Right renal cortex interstitium (tissue), 3 donors: ENCODE measurements at regions not wholly inside any gene's neighbourhood (a gene's known extent, or its start where the extent isn't known, plus 50 kb on each side); places are given as distances from the start of the nearest gene placed in this dataset.
"Not testable (repeated sequence)": the region's sequence is repeated elsewhere in the genome, so short reads cannot be mapped to it uniquely, and the experiment has no call there.

Experiments
- DNase-seq, 3 donors: peaks; one replicate each; pipeline ENCODE4 v3.0.0-alpha.2; 2013; ENCODE audit warnings: low read depth in 3 of 3, low spot score in 2 of 3

- DNase-seq = no peak
Measured at GRCh38 chr4:126386512-126386911, 1071.8 kb downstream of the FAT4 start.

- DNase-seq = no peak
Measured at GRCh38 chr4:126395664-126396063, 1080.9 kb downstream of the FAT4 start.

GRCh38 chr4:126396121-126396520 lies 1081.4 kb downstream of the FAT4 start:
- no peak for DNase-seq

GRCh38 chr4:126396703-126397102 lies 1081.9 kb downstream of the FAT4 start:
- DNase-seq = no peak

GRCh38 chr4:126404549-126404948 lies 1089.8 kb downstream of the FAT4 start:
- no peak for DNase-seq

GRCh38 chr4:126405369-126405982 lies 1090.7 kb downstream of the FAT4 start:
- no peak for DNase-seq

GRCh38 chr4:126409746-126410145 lies 1095.0 kb downstream of the FAT4 start:
- no peak for DNase-seq

- DNase-seq = no peak
Measured at GRCh38 chr4:126411047-126411446, 1096.3 kb downstream of the FAT4 start.

- DNase-seq = not testable (repeated sequence)
Measured at GRCh38 chr4:126412310-126412709, 1097.6 kb downstream of the FAT4 start.

GRCh38 chr4:126414741-126415140 lies 1100.0 kb downstream of the FAT4 start:
- DNase-seq = no peak

GRCh38 chr4:126419266-126419665 lies 1104.5 kb downstream of the FAT4 start:
- DNase-seq = no peak

GRCh38 chr4:126427853-126428252 lies 1113.1 kb downstream of the FAT4 start:
- no peak for DNase-seq

- no peak for DNase-seq
Measured at GRCh38 chr4:126431049-126431448, 1116.3 kb downstream of the FAT4 start.

GRCh38 chr4:126435491-126435890 lies 1120.7 kb downstream of the FAT4 start:
- no peak for DNase-seq

GRCh38 chr4:126440297-126440696 lies 1125.5 kb downstream of the FAT4 start:
- DNase-seq = no peak

- peak; percentile 29 to 31 (median 30) for DNase-seq
Measured at GRCh38 chr4:126441173-126442035, 1126.6 kb downstream of the FAT4 start.

GRCh38 chr4:126445596-126445995 lies 1130.8 kb downstream of the FAT4 start:
- DNase-seq = no peak

GRCh38 chr4:126446917-126447316 lies 1132.2 kb downstream of the FAT4 start:
- no peak for DNase-seq

- no peak for DNase-seq
Measured at GRCh38 chr4:126448086-126448845, 1133.5 kb downstream of the FAT4 start.

- DNase-seq = no peak
Measured at GRCh38 chr4:126451237-126451873, 1136.6 kb downstream of the FAT4 start.

GRCh38 chr4:126455865-126456264 lies 1141.1 kb downstream of the FAT4 start:
- no peak for DNase-seq
